Tibial nerve (tissue), 4 donors: ENCODE measurements at regions not wholly inside any gene's neighbourhood (a gene's known extent, or its start where the extent isn't known, plus 50 kb on each side); places are given as distances from the start of the nearest gene placed in this dataset.

Experiments used
- EP300 ChIP-seq, 2 donors: sonication (generic); formaldehyde crosslinking; IDR thresholded peaks; one replicate each; pipeline ENCODE4 v1.6.1; 2017; ENCODE audit warnings: antibody characterized with exemption in 2 of 2, mild to moderate bottlenecking in 1 of 2
- POLR2A ChIP-seq, 2 donors: fragments of 450-650 bp; IDR thresholded peaks; one replicate each; pipeline ENCODE4 v1.6.1; 2017; ENCODE audit warnings: antibody characterized with exemption in 2 of 2, mild to moderate bottlenecking in 2 of 2, moderate library complexity in 2 of 2
- TF ChIP-seq, protein P1 (sequence below), 5 experiments: fragments of 200-600 bp in 3 of 5; fragments of 450-650 bp in 2 of 5; sonication (generic) in 3 of 5; IDR thresholded peaks; one replicate each; pipeline ENCODE4 v1.5.1; 2016 to 2019; ENCODE audit warnings: antibody characterized with exemption in 5 of 5, mild to moderate bottlenecking in 3 of 5, moderate library complexity in 2 of 5

DNA sequence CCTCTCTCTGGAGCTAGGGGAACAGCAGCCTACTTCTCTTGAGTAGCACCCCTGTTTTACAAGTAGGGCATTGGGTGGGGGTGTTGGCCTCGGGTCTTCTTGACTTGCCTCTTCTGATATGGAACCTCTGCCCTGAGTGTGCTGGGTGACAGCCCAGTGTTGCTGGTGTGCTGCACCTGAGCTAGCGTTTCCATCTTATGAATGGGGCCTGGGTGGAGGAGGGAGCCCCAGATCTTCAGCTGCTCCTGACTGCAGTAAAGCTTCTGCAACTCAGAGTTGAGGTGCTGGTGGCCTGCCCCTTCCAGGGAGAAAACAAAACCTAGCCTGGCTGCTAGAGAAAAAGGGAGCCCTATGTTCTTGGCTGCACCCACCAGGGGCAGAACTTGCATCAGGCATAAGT is 202.5 kb upstream of the SHH start:
- TF ChIP-seq EP300 (IDR thresholded peaks at IDR 0.05) (no peak), POLR2A (IDR thresholded peaks at IDR 0.05) (no peak)
- TF ChIP-seq, protein P1, sequence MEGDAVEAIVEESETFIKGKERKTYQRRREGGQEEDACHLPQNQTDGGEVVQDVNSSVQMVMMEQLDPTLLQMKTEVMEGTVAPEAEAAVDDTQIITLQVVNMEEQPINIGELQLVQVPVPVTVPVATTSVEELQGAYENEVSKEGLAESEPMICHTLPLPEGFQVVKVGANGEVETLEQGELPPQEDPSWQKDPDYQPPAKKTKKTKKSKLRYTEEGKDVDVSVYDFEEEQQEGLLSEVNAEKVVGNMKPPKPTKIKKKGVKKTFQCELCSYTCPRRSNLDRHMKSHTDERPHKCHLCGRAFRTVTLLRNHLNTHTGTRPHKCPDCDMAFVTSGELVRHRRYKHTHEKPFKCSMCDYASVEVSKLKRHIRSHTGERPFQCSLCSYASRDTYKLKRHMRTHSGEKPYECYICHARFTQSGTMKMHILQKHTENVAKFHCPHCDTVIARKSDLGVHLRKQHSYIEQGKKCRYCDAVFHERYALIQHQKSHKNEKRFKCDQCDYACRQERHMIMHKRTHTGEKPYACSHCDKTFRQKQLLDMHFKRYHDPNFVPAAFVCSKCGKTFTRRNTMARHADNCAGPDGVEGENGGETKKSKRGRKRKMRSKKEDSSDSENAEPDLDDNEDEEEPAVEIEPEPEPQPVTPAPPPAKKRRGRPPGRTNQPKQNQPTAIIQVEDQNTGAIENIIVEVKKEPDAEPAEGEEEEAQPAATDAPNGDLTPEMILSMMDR (IDR thresholded peaks at IDR 0.05): no peak
